H1 (cell line): ENCODE measurements at regions not wholly inside any gene's neighbourhood (a gene's known extent, or its start where the extent isn't known, plus 50 kb on each side); places are given as distances from the start of the nearest gene placed in this dataset.

Experiments
- CTCF ChIA-PET: fragments of 300-600 bp; sonication (Branson Sonifier 250); formaldehyde crosslinking; loops from one replicate; lab custom pipeline; 2021; ENCODE audit not compliant: partially characterized antibody; lab: Charles Lee
- POLR2A ChIA-PET: fragments of 300-600 bp; sonication (Branson Sonifier 250); formaldehyde crosslinking; loops from one replicate; lab custom pipeline; 2021; ENCODE audit warnings: inconsistent platforms; ENCODE audit not compliant: partially characterized antibody; lab: Charles Lee
- DNase-seq, 2 experiments: peaks; one replicate each; pipeline versions ENCODE4 v3.0.0 to v3.0.0-alpha.2; 2010 to 2022; ENCODE audit warnings: low spot score in 2 of 2, low read depth in 1 of 2, mixed read lengths in 1 of 2
- FAIRE-seq: peaks from 2 replicates; lab custom pipeline; 2011; peaks lifted over from hg19 to GRCh38; lab: Jason Lieb, UNC
- H2AFZ ChIP-seq: 2 replicates; pipeline ENCODE4 v1.8.1; 2012; ENCODE audit warnings: low read length, inconsistent platforms
- H2AK5ac ChIP-seq: 2 replicates; pipeline ENCODE4 v1.6.1; 2013; ENCODE audit warnings: low read depth, low read length
- H2BK120ac ChIP-seq: replicated peaks from 2 replicates; pipeline ENCODE3; 2013; ENCODE audit warnings: low read depth, low read length, inconsistent platforms
- H2BK12ac ChIP-seq: 2 replicates; pipeline ENCODE4 v1.6.1; 2013; ENCODE audit warnings: low read depth, low read length
- H2BK15ac ChIP-seq: 2 replicates; pipeline ENCODE4 v1.6.1; 2013; ENCODE audit warnings: low read length
- H2BK20ac ChIP-seq: 2 replicates; pipeline ENCODE4 v1.6.1; 2013; ENCODE audit warnings: low read length
- H2BK5ac ChIP-seq: 2 replicates; pipeline ENCODE4 v1.6.1; 2013; ENCODE audit warnings: low read depth, low read length
- H3K14ac ChIP-seq: 2 replicates; pipeline ENCODE4 v1.6.1; 2013; ENCODE audit warnings: inconsistent platforms; ENCODE audit not compliant: insufficient read length
- H3K18ac ChIP-seq: 2 replicates; pipeline ENCODE4 v1.6.1; 2013; ENCODE audit warnings: low read length; ENCODE audit errors: extremely low read depth
- H3K23ac ChIP-seq: 2 replicates; pipeline ENCODE4 v1.6.1; 2013; ENCODE audit warnings: inconsistent platforms; ENCODE audit not compliant: insufficient read length
- H3K23me2 ChIP-seq: 2 replicates; pipeline ENCODE4 v1.6.1; 2013; ENCODE audit warnings: low read depth, low read length
- H3K27ac ChIP-seq: 2 replicates; pipeline ENCODE4 v1.6.1; 2011; ENCODE audit warnings: low read depth, low read length, inconsistent platforms
- H3K27me3 ChIP-seq, 4 experiments: replicated peaks in 1 of 4; 1 replicate in 1 of 4; 2 replicates in 3 of 4; pipeline versions ENCODE4 v1.6.1 to v1.8.1; 2011 to 2013; ENCODE audit warnings: low read length in 3 of 4, mild to moderate bottlenecking in 3 of 4, inconsistent platforms in 2 of 4, mixed read lengths in 2 of 4, moderate library complexity in 1 of 4; ENCODE audit not compliant: control insufficient read depth in 3 of 4, insufficient read depth in 3 of 4; ENCODE audit errors: extremely low read depth in 1 of 4
- H3K36me3 ChIP-seq, 4 experiments: 2 replicates each; pipeline versions ENCODE4 v1.6.1 to v1.8.1; 2011 to 2013; ENCODE audit warnings: mild to moderate bottlenecking in 4 of 4, low read length in 3 of 4, moderate library complexity in 2 of 4, control low read depth in 1 of 4, inconsistent platforms in 1 of 4; ENCODE audit not compliant: insufficient read depth in 4 of 4, control insufficient read depth in 2 of 4
- H3K4ac ChIP-seq: replicated peaks from 2 replicates; pipeline ENCODE3; 2013; ENCODE audit warnings: low read length, low read depth, mixed read lengths, inconsistent platforms; ENCODE audit not compliant: insufficient read length
- H3K4me1 ChIP-seq, 4 experiments: replicated peaks in 1 of 4; 1 replicate in 1 of 4; 2 replicates in 3 of 4; pipeline versions ENCODE4 v1.6.1 to v1.8.1; 2011 to 2013; ENCODE audit warnings: low read length in 3 of 4, inconsistent platforms in 2 of 4, mixed read lengths in 1 of 4; ENCODE audit not compliant: insufficient read depth in 4 of 4, control insufficient read depth in 3 of 4
- H3K4me2 ChIP-seq, 2 experiments: 2 replicates each; pipeline versions ENCODE4 v1.6.1 to v1.8.1; 2011 to 2013; ENCODE audit warnings: low read depth in 2 of 2, low read length in 2 of 2, control low read depth in 1 of 2, inconsistent platforms in 1 of 2, mild to moderate bottlenecking in 1 of 2; ENCODE audit not compliant: insufficient read depth in 1 of 2
- H3K4me3 ChIP-seq, 4 experiments: fragments of 200-600, 300-600 bp in 1 of 4; sonication (generic), shearing (Covaris generic), sonication (Bioruptor Twin) in 1 of 4; 2 replicates each; pipeline versions ENCODE4 v1.5.1 to v1.8.1; 2011 to 2016; ENCODE audit warnings: low read length in 4 of 4, low read depth in 3 of 4, control low read depth in 2 of 4, inconsistent platforms in 2 of 4, mild to moderate bottlenecking in 2 of 4, mixed read lengths in 1 of 4, moderate library complexity in 1 of 4; ENCODE audit not compliant: insufficient read depth in 2 of 4; ENCODE audit errors: extremely low read depth in 1 of 4
- H3K56ac ChIP-seq: replicated peaks from 2 replicates; pipeline ENCODE3; 2013; ENCODE audit warnings: low read depth, mild to moderate bottlenecking, mixed read lengths, low read length, inconsistent platforms; ENCODE audit not compliant: insufficient read length
- H3K79me1 ChIP-seq: 2 replicates; pipeline ENCODE4 v1.6.1; 2013; ENCODE audit warnings: low read depth, low read length, control low read depth
- H3K79me2 ChIP-seq, 2 experiments: 2 replicates each; pipeline versions ENCODE4 v1.6.1 to v1.8.1; 2012 to 2013; ENCODE audit warnings: low read length in 2 of 2, mild to moderate bottlenecking in 2 of 2, inconsistent platforms in 1 of 2; ENCODE audit not compliant: insufficient read depth in 2 of 2, control insufficient read depth in 1 of 2
- H3K9ac ChIP-seq, 4 experiments: replicated peaks in 1 of 4; 1 replicate in 1 of 4; 2 replicates in 3 of 4; pipeline versions ENCODE4 v1.6.1 to v1.8.1; 2011 to 2013; ENCODE audit warnings: low read depth in 3 of 4, low read length in 3 of 4, control low read depth in 2 of 4, mild to moderate bottlenecking in 2 of 4, moderate library complexity in 2 of 4, inconsistent platforms in 1 of 4; ENCODE audit errors: extremely low read depth in 1 of 4
- H3K9me3 ChIP-seq, 2 experiments: 2 replicates each; pipeline versions ENCODE4 v1.6.1 to v1.8.1; 2012 to 2013; ENCODE audit warnings: mild to moderate bottlenecking in 2 of 2, moderate library complexity in 2 of 2, control low read depth in 1 of 2, inconsistent platforms in 1 of 2, low read depth in 1 of 2, low read length in 1 of 2, mixed read lengths in 1 of 2; ENCODE audit not compliant: insufficient read depth in 2 of 2
- H4K20me1 ChIP-seq, 2 experiments: replicated peaks in 1 of 2; 2 replicates each; pipeline versions ENCODE3 to v1.8.1; 2011 to 2013; ENCODE audit warnings: inconsistent platforms in 2 of 2, low read length in 2 of 2, mild to moderate bottlenecking in 1 of 2; ENCODE audit not compliant: insufficient read depth in 2 of 2, control insufficient read depth in 1 of 2
- H4K5ac ChIP-seq: 2 replicates; pipeline ENCODE4 v1.6.1; 2013; ENCODE audit warnings: low read length, low read depth, mixed read lengths, inconsistent platforms; ENCODE audit not compliant: insufficient read length
- H4K8ac ChIP-seq: 2 replicates; pipeline ENCODE4 v1.8.0; 2013; ENCODE audit warnings: mild to moderate bottlenecking, moderate library complexity, low read length, inconsistent platforms; ENCODE audit not compliant: insufficient read depth; ENCODE audit errors: extremely low read depth
- H4K91ac ChIP-seq: replicated peaks from 2 replicates; pipeline ENCODE3; 2013; ENCODE audit warnings: low read length, mixed read lengths, inconsistent platforms; ENCODE audit not compliant: insufficient read length
- ASH2L ChIP-seq: fragments of 200-600, 300-600 bp; sonication (generic); IDR thresholded peaks from one replicate; pipeline ENCODE4 v1.7.1; 2017; ENCODE audit warnings: low read length
- BACH1 ChIP-seq: IDR thresholded peaks from 2 replicates; pipeline ENCODE4 v1.6.1; 2012; ENCODE audit warnings: low read length, improper control_type of control experiment
- NANOG ChIP-seq: IDR thresholded peaks from 2 replicates; pipeline ENCODE4 v1.6.1; 2011; ENCODE audit warnings: low read length, low read depth, mild to moderate bottlenecking, inconsistent platforms; ENCODE audit not compliant: insufficient read depth, poor library complexity, severe bottlenecking
- NRF1 ChIP-seq: IDR thresholded peaks from 2 replicates; pipeline ENCODE4 v1.6.1; 2011; ENCODE audit warnings: mild to moderate bottlenecking, low read depth, low read length, improper control_type of control experiment
- POLR2A ChIP-seq, 2 experiments: IDR thresholded peaks; 1 replicate in 1 of 2; 2 replicates in 1 of 2; pipeline ENCODE4 v1.6.1; 2011; ENCODE audit warnings: low read depth in 2 of 2, low read length in 2 of 2, mild to moderate bottlenecking in 2 of 2; ENCODE audit errors: control extremely low read depth in 1 of 2
- RNF2 ChIP-seq: fragments of 200-900, 300-1000 bp; sonication (generic); IDR thresholded peaks from 2 replicates; pipeline ENCODE4 v1.7.1; 2016; ENCODE audit warnings: borderline replicate concordance, low read depth, mild to moderate bottlenecking, antibody characterized with exemption, low read length; ENCODE audit not compliant: poor library complexity, severe bottlenecking; ENCODE audit errors: missing control alignments
- SAP30 ChIP-seq: fragments of 300-600 bp; sonication (generic); IDR thresholded peaks from 2 replicates; pipeline ENCODE4 v1.7.1; 2012; ENCODE audit warnings: low read length, moderate library complexity, mild to moderate bottlenecking, inconsistent platforms; ENCODE audit not compliant: insufficient read depth, insufficient replicate concordance
- SIRT6 ChIP-seq: IDR thresholded peaks from one replicate; pipeline ENCODE4 v1.7.1; 2012; ENCODE audit warnings: low read length, inconsistent platforms
- WGBS, 2 experiments: shearing (Covaris generic) in 1 of 2; methylation state at CpG; one replicate each; pipeline versions ENCODE4 v1.1.6 to v1.1.7; 2013 to 2015; ENCODE audit warnings: low lambda C conversion rate in 2 of 2, mixed read lengths in 2 of 2, inconsistent platforms in 1 of 2, low coverage in 1 of 2, missing lambda C conversion rate in 1 of 2; ENCODE audit not compliant: insufficient replicate concordance in 2 of 2, insufficient coverage in 1 of 2, insufficient read length in 1 of 2; ENCODE audit errors: extremely low coverage in 1 of 2, missing lambda C conversion rate in 1 of 2; 5-methylcytosine and 5-hydroxymethylcytosine counted together

- Histone ChIP-seq H3K27ac (no peak overlapping the region), H3K79me1 (no peaks in the 10 kb centered on the region), H4K20me1 (no peaks in the 10 kb centered on the region), H3K36me3 (no peaks in the 10 kb centered on the region; a peak in 1 of 8 replicates), H4K8ac (no peak overlapping the region), H2BK12ac (no peak overlapping the region), H2BK20ac (no peak overlapping the region), H4K5ac (no peak overlapping the region), H2AK5ac (no peak overlapping the region), H3K18ac (no peak overlapping the region), H3K4me1 (no peaks in the 10 kb centered on the region), H3K27me3 (no peaks in the 10 kb centered on the region), H3K56ac (no peak overlapping the region), H3K4me3 (no peak overlapping the region), H2BK120ac (no peak overlapping the region), H4K91ac (no peak overlapping the region), H3K14ac (no peak overlapping the region), H3K9ac (no peak overlapping the region), H3K4ac (no peak overlapping the region), H2BK5ac (no peak overlapping the region), H3K23ac (no peak overlapping the region), H3K4me2 (no peak overlapping the region), H3K79me2 (no peaks in the 10 kb centered on the region), H3K9me3 (no peaks in the 10 kb centered on the region), H2BK15ac (no peak overlapping the region), H3K23me2 (no peaks in the 10 kb centered on the region), H2AFZ (no peak overlapping the region)
- ChIA-PET POLR2A (no interaction called here), CTCF (interaction anchor here (1.4 kb wide), 1 partner anchor 8 kb away, joined by 5 read pairs; no protein-coding TSS in a partner anchor)
- no peak for DNase-seq
- no peak for TF ChIP-seq NRF1
- TF ChIP-seq SIRT6 = no peak
- TF ChIP-seq NANOG = no peak
- no peak for TF ChIP-seq ASH2L
- TF ChIP-seq BACH1 = no peak
- TF ChIP-seq SAP30 = no peak
- no peak for TF ChIP-seq POLR2A (IDR thresholded peaks at IDR 0.05; ENCODE audit: control extremely low read depth in 1 of 2, low read depth in 2 of 2, low read length in 2 of 2)
- no peak for TF ChIP-seq RNF2
- no peak for FAIRE-seq
- 83% methylated on average over 2 of the region's 2 CpGs; no CpG with 5 or more reads in 1 of the 2 experiments for WGBS, 2 experiments
Measured at GRCh38 chr13:79646880-79647279, 165.9 kb downstream of the NDFIP2 start.
